GM19395 (cell line): ENCODE measurements at regions not wholly inside any gene's neighbourhood (a gene's known extent, or its start where the extent isn't known, plus 50 kb on each side); places are given as distances from the start of the nearest gene placed in this dataset.

Source experiments
- ATAC-seq: cut with Tn5 transposase; IDR thresholded peaks from one replicate; pipeline ENCODE4 v1.9.1; 2021; ENCODE audit warnings: mild to moderate bottlenecking, moderate library complexity; ENCODE audit not compliant: unreplicated experiment

- ATAC-seq, result no peak
These were observed 286.4 kb downstream of the GADD45G start for GRCh38 chr9:89891221-89891590.

GRCh38 chr9:89891591-89892304, 286.9 kb downstream of the GADD45G start:
- ATAC-seq, result no peak

GRCh38 chr9:89892920-89893319, 288.1 kb downstream of the GADD45G start:
- ATAC-seq, result no peak

GRCh38 chr9:89893886-89894285, 289.1 kb downstream of the GADD45G start:
- ATAC-seq, result no peak

GRCh38 chr9:89896806-89897340, 292.1 kb downstream of the GADD45G start:
- no peak for ATAC-seq

- no peak for ATAC-seq
These were observed 294.8 kb downstream of the GADD45G start for GRCh38 chr9:89899573-89899972.

- no peak for ATAC-seq
These were observed 297.1 kb downstream of the GADD45G start for GRCh38 chr9:89901920-89902319.

- ATAC-seq, result no peak
These were observed 297.8 kb downstream of the GADD45G start for GRCh38 chr9:89902450-89903140.

GRCh38 chr9:89903141-89903475, 298.3 kb downstream of the GADD45G start:
- no peak for ATAC-seq

- no peak for ATAC-seq
These were observed 301.0 kb downstream of the GADD45G start for GRCh38 chr9:89905606-89906338.

GRCh38 chr9:89911721-89912604, 307.2 kb downstream of the GADD45G start:
- no peak for ATAC-seq

- ATAC-seq, result no peak
These were observed 307.8 kb downstream of the GADD45G start for GRCh38 chr9:89912605-89912953.

- no peak for ATAC-seq
These were observed 310.4 kb downstream of the GADD45G start for GRCh38 chr9:89915187-89915586.

- ATAC-seq, result no peak
These were observed 311.3 kb downstream of the GADD45G start for GRCh38 chr9:89916001-89916597.

GRCh38 chr9:89917861-89918260, 313.0 kb downstream of the GADD45G start:
- no peak for ATAC-seq

- ATAC-seq, result no peak
These were observed 314.4 kb downstream of the GADD45G start for GRCh38 chr9:89919171-89919681.

GRCh38 chr9:89920131-89920530, 315.3 kb downstream of the GADD45G start:
- ATAC-seq, result no peak

GRCh38 chr9:89920951-89921350, 316.1 kb downstream of the GADD45G start:
- ATAC-seq, result no peak

GRCh38 chr9:89922099-89922498, 317.3 kb downstream of the GADD45G start:
- ATAC-seq, result no peak

GRCh38 chr9:89923174-89923573, 318.4 kb downstream of the GADD45G start:
- no peak for ATAC-seq
